HG03045 (cell line): ENCODE measurements at regions not wholly inside any gene's neighbourhood (a gene's known extent, or its start where the extent isn't known, plus 50 kb on each side); places are given as distances from the start of the nearest gene placed in this dataset.
"Not testable (repeated sequence)": the region's sequence is repeated elsewhere in the genome, so short reads cannot be mapped to it uniquely, and the experiment has no call there.

Experiments used
- ATAC-seq: cut with Tn5 transposase; IDR thresholded peaks from one replicate; pipeline ENCODE4 v1.9.1; 2021; ENCODE audit warnings: mild to moderate bottlenecking, moderate library complexity; ENCODE audit not compliant: unreplicated experiment

DNA sequence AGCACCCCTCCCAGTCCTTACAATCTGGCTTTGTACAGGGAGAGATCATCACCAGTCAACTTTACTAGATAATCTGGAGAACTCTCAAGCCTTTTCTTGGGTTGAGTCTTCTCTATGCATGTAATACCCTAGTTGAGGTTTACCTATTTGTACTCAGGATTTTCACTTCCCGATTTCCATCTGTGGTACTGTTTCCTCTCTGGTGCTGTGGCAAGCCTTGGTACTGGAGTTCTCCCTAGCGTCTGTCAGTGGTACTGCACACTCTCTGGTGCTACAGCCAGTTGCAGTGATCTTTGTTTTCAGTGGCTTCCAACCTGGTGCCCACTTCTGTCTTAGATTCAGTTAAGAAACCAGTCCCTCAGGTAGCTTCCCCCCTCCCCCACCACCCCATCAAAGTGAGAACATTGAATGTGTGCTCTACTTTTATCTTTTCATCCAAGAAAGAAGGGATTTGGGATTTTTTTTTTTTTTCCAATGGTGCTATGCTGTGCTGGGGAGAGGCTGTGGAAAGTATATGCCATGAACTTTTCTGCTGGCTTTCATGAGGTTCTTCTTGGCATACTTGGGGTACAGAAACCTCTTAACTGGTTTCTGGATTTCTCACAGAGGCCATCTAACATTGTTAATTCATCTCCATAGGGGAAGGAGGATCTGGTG, 69.4 kb upstream of the EVL start:
- peak; percentile 98 for ATAC-seq

DNA sequence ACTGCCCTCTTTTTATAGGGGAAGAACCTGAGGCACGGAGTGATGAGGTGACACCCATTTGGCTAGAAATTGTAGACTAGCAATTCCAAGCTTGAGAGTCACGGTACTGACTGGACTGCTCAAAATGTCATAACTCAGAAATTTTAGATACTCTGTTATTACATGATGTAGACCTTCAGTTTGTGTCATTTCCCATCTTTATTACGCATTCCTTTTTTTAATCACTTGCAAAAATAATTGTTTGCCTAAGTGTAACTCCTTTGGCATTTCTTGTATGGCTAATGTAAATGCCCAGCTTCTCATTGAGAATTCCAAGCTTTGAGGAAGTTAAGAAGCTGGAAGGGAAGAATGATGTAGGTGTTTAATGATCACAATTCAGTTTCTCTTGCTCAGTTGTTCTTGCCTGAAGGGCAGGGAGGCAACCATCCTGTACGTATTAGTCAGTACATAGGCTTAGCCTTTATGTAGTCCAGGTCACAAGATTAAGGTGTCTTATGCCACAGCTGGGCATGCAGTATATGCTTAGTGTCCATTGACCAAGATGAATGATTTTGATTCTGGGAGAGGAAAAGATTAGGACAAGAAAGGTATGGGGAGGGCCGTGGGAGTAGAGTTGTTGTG, 68.2 kb upstream of the EVL start:
- ATAC-seq = no peak

DNA sequence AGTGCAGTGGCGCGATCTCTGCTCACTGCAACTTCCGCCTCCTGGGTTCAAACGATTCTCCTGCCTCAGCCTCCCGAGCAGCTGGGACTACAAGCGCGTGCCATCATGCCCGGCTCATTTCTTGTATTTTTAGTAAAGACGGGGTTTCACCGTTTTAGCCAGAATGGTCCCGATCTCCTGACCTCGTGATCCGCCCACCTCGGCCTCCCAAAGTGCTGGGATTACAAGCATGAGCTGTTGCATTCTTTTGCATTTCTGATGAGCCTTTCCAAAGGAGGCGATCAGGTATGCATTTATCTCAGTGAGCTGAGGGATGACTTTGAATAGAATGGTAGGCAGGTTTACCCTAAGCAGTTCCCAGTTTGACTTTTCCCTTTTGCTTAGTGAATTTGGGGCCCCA, 64.8 kb upstream of the EVL start:
- not testable (repeated sequence) for ATAC-seq

DNA sequence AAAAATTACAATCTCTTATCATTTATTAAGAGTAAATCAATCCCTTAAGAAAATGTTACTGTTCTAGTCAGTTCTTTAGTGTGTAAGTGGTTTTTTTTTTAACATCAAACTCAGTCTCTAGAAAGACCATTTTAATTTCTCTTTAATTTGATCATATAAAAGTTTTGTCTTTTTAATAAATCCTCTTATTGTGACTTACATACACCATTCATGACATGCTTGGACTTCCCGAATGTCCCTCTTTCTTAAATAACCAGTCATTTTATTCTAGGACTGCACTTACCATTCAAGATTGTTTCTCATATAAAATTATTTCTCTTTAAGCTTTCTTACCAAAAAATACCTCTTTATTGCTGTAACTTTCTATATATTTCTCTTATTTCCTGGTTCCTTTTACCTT, 60.8 kb upstream of the EVL start:
- ATAC-seq = no peak

DNA sequence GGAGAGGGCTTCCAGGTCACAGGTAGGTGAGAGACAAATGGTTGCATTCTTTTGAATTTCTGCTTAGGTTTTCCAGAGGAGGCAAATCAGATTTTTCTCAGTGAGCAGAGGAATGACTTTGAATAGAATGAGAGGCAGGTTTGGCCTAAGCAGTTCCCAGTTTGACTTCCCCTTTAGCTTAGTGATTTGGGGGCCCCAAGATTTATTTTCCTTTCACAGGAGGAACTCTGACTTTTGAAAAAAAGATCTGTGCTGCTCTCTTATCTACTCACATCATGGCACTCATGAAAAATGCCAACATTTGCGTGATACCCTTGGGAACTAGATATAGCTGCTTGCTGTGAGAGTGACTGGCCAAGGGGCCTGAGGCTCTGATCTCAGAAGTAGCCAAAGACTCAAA, 58.0 kb upstream of the EVL start:
- ATAC-seq = no peak

DNA sequence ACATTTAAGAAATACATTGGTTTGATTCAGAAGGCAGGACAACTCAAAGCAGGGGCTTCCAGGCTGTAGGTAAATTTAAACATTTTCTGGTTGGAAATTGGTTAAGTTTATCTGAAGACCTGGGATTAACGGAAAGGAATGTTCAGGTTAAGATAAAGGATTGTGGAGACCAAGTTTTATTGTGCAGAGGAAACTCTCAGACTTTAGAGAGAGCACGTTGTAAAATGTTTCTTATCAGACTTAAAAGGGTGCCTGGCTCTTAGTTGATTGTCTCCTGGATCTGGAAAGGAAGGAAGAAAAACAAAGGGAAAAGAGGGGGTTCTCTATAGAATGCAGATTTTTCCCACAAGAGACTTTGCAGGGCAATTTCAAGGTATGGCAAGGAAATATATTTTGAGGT, 55.4 kb upstream of the EVL start:
- ATAC-seq = not testable (repeated sequence)

DNA sequence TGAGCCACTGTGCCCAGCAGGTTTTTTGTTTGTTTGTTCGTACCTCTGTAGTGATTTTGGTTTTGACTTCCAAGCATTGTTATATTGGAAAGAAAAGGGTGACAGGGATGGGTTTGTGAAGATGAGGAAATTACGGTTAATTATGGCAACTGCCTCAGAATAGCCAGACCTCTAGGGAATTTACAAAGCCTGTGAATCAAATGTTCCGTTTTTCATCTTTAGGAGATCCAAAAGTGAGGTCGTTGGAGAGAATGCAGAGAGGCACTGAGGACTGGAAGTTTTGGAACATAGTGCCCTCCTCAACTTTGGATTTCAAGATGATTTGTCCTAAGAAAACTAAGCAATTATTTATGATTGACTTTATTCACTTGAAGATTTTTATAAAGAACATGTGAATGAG, 54.5 kb upstream of the EVL start:
- ATAC-seq = no peak

DNA sequence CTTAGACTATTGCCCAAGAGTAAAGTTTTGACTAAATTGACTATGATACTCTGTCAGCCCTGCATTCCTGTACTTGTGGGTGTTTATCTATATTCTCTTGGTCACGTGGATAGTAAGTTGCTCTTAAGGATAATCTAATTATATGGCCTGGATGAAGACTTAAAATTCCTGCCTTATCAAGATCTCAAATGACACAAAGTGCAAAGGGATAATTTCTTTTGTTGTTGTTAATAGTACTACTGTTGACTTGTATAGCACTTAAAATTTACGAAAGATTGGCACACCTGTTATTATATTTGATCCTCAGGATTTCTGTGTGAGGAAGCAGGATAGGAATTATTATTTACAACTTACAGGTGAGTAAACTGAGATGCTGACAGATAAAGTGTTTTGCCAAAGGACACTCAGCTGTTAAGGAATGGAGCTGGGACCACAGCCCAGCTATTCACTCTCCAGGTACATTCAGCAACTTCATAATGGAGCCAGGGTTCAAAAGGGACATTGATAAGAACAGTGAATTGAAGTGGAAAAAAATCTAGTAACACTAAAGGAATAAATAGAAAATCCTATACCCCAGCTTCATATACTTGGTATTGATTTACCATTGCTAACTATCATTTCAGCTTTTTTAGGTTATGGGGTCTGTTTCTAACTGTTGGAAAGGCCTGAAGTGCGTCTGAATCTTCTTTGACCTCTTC, 53.4 kb upstream of the EVL start:
- ATAC-seq = no peak

DNA sequence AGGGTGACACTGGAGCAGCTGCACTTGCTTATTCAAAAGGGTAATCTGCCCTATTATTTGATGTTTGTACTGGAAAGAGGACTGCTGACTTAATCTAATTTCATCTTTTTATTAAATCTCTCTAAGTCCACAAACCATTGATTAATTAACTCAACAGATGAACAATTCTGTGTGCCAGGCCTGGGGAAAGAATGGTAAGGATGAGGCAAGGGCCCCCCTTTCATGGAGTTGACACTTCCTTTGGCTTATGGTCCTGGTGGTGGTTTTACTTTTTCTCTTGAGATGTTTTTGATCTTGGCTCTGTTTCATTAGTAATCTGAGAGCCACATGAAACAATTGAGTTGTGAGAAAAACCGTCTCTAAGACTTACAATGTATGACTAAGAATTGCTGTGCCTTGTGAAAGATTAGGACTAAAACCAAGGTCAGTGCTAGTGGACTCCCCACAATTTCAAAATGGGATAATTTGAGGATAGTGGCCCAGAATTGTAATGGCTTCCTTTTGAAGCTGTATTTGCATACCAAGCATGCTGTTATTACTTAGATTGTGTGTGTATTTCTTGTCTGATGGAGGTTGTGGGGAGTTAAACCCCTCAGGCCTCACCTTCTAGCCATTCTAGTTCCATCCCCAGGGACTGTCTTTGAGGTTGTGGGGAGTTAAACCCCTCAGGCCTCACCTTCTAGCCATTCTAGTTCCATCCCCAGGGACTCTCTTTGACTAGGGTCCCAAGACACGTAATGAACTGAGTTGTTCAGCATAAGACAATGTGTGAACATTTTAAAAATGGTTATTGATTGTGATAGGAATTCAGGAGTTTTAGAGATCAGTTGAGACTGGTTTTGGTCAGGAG, 52.5 kb upstream of the EVL start:
- no peak for ATAC-seq

DNA sequence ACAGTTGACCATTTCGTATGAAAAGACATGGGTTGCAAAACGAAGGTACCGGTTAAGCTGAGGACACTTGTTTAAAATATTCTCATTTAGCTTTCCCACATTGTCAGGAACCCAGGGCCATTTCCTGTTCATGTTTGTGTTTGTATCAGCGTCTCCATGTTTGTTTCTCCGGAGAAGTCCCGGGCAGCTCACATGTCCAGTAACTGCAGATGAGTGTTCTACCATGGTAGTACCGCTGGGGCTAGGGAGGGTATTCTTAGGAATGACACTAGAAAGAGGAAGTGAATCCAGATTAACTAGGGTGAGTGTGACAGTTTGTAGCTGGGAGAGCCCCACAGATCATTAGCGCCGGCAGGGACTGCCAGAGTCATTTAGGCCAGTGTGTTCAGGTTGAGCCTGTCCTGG, 50.0 kb upstream of the EVL start:
- ATAC-seq = peak; percentile 66
